GM12892 (cell line): ENCODE measurements at regions not wholly inside any gene's neighbourhood (a gene's known extent, or its start where the extent isn't known, plus 50 kb on each side); places are given as distances from the start of the nearest gene placed in this dataset.

Experiments
- POLR2A ChIP-seq: IDR thresholded peaks from 2 replicates; pipeline ENCODE4 v1.6.1; 2011; ENCODE audit warnings: low read depth, low read length, control low read depth
- POLR2AphosphoS5 ChIP-seq: IDR thresholded peaks from 2 replicates; pipeline ENCODE4 v1.6.1; 2011; ENCODE audit warnings: low read depth, low read length, control low read depth

GRCh38 chr3:74121761-74122160 is 492.7 kb downstream of the CNTN3 start:
- TF ChIP-seq POLR2AphosphoS5 (no peak), POLR2A (no peak)
